Upper lobe of right lung (tissue), 1 donor: ENCODE measurements at regions not wholly inside any gene's neighbourhood (a gene's known extent, or its start where the extent isn't known, plus 50 kb on each side); places are given as distances from the start of the nearest gene placed in this dataset.

ENCODE experiments used
- ATAC-seq: fragments of 200-7000 bp; cut with Tn5 transposase; one replicate; pipeline ENCODE4 v1.9.1; 2020; ENCODE audit warnings: mild to moderate bottlenecking, moderate library complexity
- DNase-seq: peaks from one replicate; pipeline ENCODE4 v3.0.0-alpha.2; 2020
- H3K27ac ChIP-seq: fragments of 200-600 bp; one replicate; pipeline ENCODE4 v1.8.0; 2022
- H3K27me3 ChIP-seq: fragments of 200-600 bp; one replicate; pipeline ENCODE4 v1.8.0; 2022; ENCODE audit warnings: mild to moderate bottlenecking
- H3K36me3 ChIP-seq: fragments of 200-600 bp; one replicate; pipeline ENCODE4 v1.8.0; 2022
- H3K4me1 ChIP-seq: fragments of 200-600 bp; one replicate; pipeline ENCODE4 v1.8.0; 2022
- H3K4me3 ChIP-seq: fragments of 200-600 bp; one replicate; pipeline ENCODE4 v1.8.0; 2022; ENCODE audit warnings: mild to moderate bottlenecking
- H3K9me3 ChIP-seq: fragments of 200-600 bp; one replicate; pipeline ENCODE4 v1.8.0; 2022
- CTCF ChIP-seq: fragments of 200-600 bp; IDR thresholded peaks from one replicate; pipeline ENCODE4 v1.8.0; 2022; ENCODE audit warnings: antibody characterized with exemption
- intact Hi-C: fragments of 100-400 bp; cut with DNase I; formaldehyde crosslinking; loops from one replicate; pipeline ENCODE4 v1.11.0; 2022
- donor health status: DM: no; HTN: yes; CAD: no; lungs with severe emphysema.

GRCh38 chr2:84320940-84321339 is 138.1 kb downstream of the SUCLG1 start:
- TF ChIP-seq CTCF: no peak
- H3K27ac ChIP-seq: no peak overlapping the region
- DNase-seq: no peak
- no peaks in the 10 kb centered on the region for H3K27me3 ChIP-seq
- no peaks in the 10 kb centered on the region for H3K9me3 ChIP-seq
- ATAC-seq: no peak
- no peak overlapping the region for H3K4me3 ChIP-seq
- no peaks in the 10 kb centered on the region for H3K36me3 ChIP-seq
- no peaks in the 10 kb centered on the region for H3K4me1 ChIP-seq
- intact Hi-C loops: no loop called here

GRCh38 chr2:84319581-84319980 is 139.5 kb downstream of the SUCLG1 start:
- Histone ChIP-seq H3K27me3 (no peaks in the 10 kb centered on the region), H3K9me3 (no peaks in the 10 kb centered on the region), H3K27ac (no peak overlapping the region), H3K36me3 (no peaks in the 10 kb centered on the region), H3K4me1 (no peaks in the 10 kb centered on the region), H3K4me3 (no peak overlapping the region)
- no peak for TF ChIP-seq CTCF
- no peak for DNase-seq
- intact Hi-C loops: no loop called here
- ATAC-seq: no peak

DNA sequence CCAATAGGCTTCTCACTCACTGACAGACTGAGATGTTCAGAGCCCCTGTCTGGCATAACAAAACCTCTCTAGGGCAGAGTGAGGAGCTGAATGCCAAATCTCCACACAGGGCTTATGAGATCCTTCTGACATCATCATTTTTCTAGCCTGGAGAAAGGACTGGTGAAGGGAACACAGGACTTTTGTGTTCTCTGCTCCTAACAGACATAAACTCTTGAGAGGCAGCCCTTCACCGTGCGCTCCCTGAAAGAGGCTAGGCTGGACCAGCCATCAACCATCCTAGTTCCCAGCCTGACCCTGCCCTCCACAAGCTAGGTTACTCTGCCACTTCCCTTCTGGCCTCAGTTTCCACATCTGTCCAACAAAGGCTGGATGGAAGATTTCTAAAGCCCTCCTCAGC is 141.9 kb downstream of the SUCLG1 start:
- intact Hi-C loops: no loop called here
- ATAC-seq (no peak), DNase-seq (no peak)
- Histone ChIP-seq H3K9me3 (no peaks in the 10 kb centered on the region), H3K27ac (no peak overlapping the region), H3K4me1 (no peaks in the 10 kb centered on the region), H3K36me3 (no peaks in the 10 kb centered on the region), H3K4me3 (no peak overlapping the region), H3K27me3 (no peaks in the 10 kb centered on the region)
- TF ChIP-seq CTCF: no peak

DNA sequence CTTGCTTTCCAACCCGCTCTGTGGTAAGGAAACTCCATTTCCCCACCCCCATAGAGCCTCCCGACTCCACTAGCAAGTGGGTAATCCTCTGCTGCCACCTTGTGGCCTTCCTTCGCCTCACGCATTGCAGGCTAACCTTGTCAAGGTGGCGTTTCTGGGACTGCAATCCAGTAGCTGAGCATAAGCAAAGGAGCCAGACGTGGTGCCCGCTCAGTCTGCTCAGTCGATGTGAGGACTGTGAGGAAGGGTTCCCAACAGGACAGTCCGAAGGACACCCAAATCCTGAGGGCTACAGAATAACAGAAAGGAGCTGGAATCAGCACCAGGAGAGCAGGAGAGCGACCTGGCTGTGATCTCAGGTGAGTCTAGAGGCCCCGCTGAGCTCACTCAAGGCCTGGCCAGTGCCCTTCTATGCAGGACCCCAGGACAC is 144.2 kb downstream of the SUCLG1 start:
- peak; percentile 85 for DNase-seq
- no peak overlapping the region for H3K4me3 ChIP-seq
- H3K27ac ChIP-seq: no peak overlapping the region
- no peaks in the 10 kb centered on the region for H3K4me1 ChIP-seq
- H3K27me3 ChIP-seq: no peaks in the 10 kb centered on the region
- H3K9me3 ChIP-seq: no peaks in the 10 kb centered on the region
- no peaks in the 10 kb centered on the region for H3K36me3 ChIP-seq
- ATAC-seq: peak; percentile 96
- intact Hi-C loops: no loop called here
- TF ChIP-seq CTCF: peak; percentile 83

- no peak for TF ChIP-seq CTCF
- H3K36me3 ChIP-seq: no peaks in the 10 kb centered on the region
- ATAC-seq (no peak), DNase-seq (no peak)
- H3K4me3 ChIP-seq: no peak overlapping the region
- no peak overlapping the region for H3K27ac ChIP-seq
- H3K9me3 ChIP-seq: no peaks in the 10 kb centered on the region
- intact Hi-C loops: no loop called here
- no peaks in the 10 kb centered on the region for H3K4me1 ChIP-seq
- H3K27me3 ChIP-seq: no peaks in the 10 kb centered on the region
Measured at GRCh38 chr2:84314250-84314649, 144.8 kb downstream of the SUCLG1 start.

- no peak for ATAC-seq
- TF ChIP-seq CTCF: no peak
- Histone ChIP-seq H3K4me3 (no peak overlapping the region), H3K4me1 (no peaks in the 10 kb centered on the region), H3K27me3 (no peaks in the 10 kb centered on the region), H3K9me3 (no peaks in the 10 kb centered on the region), H3K36me3 (no peaks in the 10 kb centered on the region), H3K27ac (no peak overlapping the region)
- DNase-seq: no peak
- intact Hi-C loops: no loop called here
Measured at GRCh38 chr2:84309281-84309680, 149.8 kb downstream of the SUCLG1 start.
